GM20000 (cell line): ENCODE measurements at regions not wholly inside any gene's neighbourhood (a gene's known extent, or its start where the extent isn't known, plus 50 kb on each side); places are given as distances from the start of the nearest gene placed in this dataset.
"Not testable (repeated sequence)": the region's sequence is repeated elsewhere in the genome, so short reads cannot be mapped to it uniquely, and the experiment has no call there.

Experiments used
- DNase-seq: peaks from one replicate; pipeline ENCODE4 v3.0.0; 2012; ENCODE audit warnings: low spot score
- TF ChIP-seq, protein P1 (sequence below): IDR thresholded peaks from 2 replicates; pipeline ENCODE4 v1.5.1; 2012; ENCODE audit warnings: mild to moderate bottlenecking, control low read depth; ENCODE audit errors: extremely low read depth, missing control alignments

DNA sequence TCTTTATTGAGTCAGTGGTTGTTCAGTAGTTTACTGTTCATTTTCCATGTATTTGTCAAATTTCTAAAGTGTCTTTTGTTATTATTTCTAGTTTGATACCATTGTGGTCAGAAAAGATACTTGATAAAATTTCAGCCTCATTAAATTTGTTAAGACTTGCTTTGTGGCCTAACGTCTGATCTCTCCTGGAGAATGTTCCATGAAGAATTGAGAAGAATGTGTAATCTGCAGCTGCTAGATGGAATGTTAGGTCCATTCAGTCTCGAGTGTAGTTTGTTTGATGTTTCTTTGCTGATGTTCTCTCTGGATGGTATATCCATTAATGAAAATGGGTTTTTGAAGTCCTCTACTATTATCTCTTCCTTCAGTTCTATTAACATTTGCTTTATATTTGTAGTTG is 394.7 kb upstream of the ANO5 start:
- TF ChIP-seq, protein P1, sequence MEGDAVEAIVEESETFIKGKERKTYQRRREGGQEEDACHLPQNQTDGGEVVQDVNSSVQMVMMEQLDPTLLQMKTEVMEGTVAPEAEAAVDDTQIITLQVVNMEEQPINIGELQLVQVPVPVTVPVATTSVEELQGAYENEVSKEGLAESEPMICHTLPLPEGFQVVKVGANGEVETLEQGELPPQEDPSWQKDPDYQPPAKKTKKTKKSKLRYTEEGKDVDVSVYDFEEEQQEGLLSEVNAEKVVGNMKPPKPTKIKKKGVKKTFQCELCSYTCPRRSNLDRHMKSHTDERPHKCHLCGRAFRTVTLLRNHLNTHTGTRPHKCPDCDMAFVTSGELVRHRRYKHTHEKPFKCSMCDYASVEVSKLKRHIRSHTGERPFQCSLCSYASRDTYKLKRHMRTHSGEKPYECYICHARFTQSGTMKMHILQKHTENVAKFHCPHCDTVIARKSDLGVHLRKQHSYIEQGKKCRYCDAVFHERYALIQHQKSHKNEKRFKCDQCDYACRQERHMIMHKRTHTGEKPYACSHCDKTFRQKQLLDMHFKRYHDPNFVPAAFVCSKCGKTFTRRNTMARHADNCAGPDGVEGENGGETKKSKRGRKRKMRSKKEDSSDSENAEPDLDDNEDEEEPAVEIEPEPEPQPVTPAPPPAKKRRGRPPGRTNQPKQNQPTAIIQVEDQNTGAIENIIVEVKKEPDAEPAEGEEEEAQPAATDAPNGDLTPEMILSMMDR, result no peak
- no peak for DNase-seq

DNA sequence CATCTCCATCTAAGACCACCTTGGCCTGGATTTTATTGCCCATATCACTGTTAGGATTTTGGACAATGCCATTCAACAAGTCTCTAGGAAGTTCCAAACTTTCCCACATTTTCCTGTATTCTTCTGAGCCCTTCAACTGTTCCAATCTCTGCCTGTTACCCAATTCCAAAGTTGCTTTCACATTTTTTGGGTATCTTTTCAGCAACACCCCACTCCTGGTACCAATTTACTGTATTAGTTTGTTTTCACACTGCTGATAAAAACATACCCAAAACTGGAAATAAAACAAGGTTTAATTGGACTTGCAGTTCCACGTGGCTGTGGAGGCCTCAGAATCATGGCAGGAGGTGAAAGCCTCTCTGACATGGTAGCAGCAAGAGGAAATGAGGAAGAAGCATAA is 388.4 kb upstream of the ANO5 start:
- not testable (repeated sequence) for DNase-seq

DNA sequence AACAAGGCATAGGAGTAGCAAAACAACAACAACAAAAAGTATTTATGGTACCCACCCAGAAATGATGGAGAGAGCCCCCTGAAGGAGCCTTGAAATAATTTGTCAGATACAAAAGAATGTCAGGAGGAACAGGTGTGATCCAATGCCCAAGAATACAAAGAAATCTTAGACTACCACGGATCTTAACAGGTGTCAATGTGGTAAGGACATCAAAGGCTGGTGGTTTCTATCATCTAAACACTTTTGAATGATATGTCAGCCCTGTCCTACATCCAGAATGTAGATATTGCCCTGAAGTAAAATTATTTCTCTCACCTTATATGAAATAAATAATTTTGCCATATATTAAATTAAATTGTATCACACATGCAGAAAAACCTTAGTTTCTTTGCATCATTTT is 386.4 kb upstream of the ANO5 start:
- TF ChIP-seq, protein P1, result no peak
- no peak for DNase-seq

DNA sequence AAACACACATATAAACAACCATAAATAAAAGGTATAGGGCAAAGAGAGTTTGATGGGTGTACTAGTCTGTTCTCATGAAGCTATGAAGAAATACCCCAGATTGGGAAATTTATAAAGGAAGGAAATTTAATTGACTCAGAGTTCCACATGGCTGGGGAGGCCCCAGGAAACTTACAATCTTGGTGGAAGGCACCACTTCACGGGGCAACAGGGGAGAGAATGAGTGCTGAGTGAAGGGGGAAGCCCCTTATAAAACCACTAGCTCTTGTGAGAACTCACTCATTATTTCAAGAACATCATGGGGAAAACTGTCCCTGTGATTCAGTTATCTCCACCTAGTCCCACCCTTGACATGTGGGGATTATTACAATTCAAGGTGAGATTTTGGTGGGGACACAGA is 385.9 kb upstream of the ANO5 start:
- TF ChIP-seq, protein P1, result no peak

DNA sequence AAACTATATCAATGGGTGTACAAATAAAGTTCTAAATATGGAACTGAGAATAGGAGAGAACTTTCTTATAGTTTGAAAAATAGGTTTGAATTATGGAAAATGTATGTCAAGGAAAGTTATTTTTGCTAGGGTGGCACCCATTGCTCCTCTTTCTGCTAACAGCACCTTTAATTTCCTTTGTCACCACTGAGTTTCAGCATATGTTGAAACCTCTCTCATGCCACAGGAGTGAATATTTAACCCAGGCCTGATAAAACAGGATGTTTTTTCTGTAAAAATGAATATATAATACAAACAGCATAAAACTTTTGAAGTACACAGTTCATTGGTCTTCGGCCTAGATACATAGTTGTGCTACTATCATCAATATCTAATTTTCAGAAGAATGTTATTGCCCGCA is 385.5 kb upstream of the ANO5 start:
- TF ChIP-seq, protein P1, result no peak
- no peak for DNase-seq

More for the DNA sequence above, 385.9 kb upstream of the ANO5 start:
- no peak for DNase-seq

DNA sequence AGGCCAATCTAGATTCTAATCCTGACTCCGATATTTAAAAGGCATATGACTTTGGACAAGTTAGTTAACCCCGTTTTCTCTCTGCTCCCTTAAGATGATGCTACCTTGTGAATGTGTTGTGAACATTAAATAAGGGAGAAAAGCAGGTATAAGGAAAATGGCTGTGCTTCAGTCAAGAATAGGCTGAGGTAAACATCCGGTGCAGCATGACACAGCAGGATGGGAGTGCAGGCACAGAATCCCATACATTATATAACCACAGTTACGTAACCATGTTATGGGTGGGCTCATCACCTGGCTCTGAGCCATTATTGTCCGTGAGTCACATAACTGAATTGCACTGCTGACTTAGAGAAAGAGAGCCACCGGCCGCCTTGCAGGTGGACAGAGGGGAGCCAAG is 382.2 kb upstream of the ANO5 start:
- TF ChIP-seq, protein P1, result no peak
- no peak for DNase-seq

DNA sequence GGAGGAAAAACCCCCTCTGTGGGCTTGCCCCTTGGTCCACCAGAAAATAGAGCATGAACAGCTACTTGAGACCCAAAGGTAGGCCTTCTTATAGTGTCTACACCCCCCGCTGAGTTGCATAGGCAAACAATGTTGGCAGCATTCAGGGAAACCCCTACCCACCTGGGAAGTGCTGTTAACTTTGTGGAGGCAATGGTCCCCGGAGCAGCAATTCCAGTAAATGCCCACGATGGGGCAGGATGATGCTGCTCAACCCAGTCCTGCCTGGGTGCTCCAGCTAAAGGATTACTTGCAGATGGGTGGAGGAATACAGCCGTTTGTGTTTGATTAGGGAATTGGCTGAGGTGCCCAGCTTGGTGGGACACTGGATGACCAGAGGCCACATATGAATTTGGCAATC is 381.3 kb upstream of the ANO5 start:
- TF ChIP-seq, protein P1, result no peak
- no peak for DNase-seq

DNA sequence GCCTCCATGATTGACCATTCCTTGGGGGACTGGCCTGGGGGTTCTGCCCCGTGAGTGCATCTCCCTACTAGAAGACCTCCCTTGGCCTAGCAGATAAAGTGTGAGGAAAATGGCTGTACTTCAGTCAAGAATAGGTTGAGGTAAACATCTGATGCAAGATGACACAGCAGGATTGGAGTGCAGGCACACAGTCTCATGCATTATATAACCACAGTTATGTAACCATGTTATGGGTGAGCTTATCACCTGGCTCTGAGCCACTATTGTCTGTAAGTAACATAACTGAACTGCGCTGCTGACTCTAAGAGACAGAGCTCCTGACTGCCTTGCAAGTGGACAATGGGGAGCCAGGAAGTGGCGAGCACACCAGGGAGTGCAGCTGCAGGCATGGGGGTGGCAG is 378.7 kb upstream of the ANO5 start:
- DNase-seq, result no peak
- TF ChIP-seq, protein P1, result no peak
